COLO668 (cell line): ENCODE measurements at regions not wholly inside any gene's neighbourhood (a gene's known extent, or its start where the extent isn't known, plus 50 kb on each side); places are given as distances from the start of the nearest gene placed in this dataset.
A peak's percentile ranks its signal among the peaks of the same experiment; 100 is the strongest.

Experiments used
- DNase-seq: peaks from one replicate; lab custom pipeline; 2025; ENCODE audit not compliant: unreplicated experiment; lab: John Stamatoyannopoulos, UW

DNA sequence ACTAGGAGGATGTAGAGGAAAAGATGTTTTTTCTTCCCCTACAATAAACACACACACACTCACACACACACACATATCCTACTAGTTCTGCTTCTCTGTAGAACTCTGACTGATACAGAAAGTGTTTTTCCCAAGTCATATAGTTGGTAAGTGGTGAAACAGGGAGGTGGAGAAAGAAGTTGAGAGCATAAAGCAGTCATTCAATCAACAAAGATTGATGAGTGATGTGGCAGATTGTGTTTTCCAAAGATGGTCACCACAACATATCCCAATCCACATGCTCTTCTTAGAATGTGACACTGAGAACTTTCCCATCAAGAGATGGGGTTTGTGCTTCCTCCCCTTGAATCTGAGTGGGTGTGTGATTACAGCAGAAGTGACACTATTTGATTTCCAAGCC, 123.4 kb upstream of the ATP6AP2 start:
- DNase-seq: no peak

- no peak for DNase-seq
Observed at GRCh38 chrX:40452031-40452430, 128.7 kb upstream of the ATP6AP2 start.

DNA sequence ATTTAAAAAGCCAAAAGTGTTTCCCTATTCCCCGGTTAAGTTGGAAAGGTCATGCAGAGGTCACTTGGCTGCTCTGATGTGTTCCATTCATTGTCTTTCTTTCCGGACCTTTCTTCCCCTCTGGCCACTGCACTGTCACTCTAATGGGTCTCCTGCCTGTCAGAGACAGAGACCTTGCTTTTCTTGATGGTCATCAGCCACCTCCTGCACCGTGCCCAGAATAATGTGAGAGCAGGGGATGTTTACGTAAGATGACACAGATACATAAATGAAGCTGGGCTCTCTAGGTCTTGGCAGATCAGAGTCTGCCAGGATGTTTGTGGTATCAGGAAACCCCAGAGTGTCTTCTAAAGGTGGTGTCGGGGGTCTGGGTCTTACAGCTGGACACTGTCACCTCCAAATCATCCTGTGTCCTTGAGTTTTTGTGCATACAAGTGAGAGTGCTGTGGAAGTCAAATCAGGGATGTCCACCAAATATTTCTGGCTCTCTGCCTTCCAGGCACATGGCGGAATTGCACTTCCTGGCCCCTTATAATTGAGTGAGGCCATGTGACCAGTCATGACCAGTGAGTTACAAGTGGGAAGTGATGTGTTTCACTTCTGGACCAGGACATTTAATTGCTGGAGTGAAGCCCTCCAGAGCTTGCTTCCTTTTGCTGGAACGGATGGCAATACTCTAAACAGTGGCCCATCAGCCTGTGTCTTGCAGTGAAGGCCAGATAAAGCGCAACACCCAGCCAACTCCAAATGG, 130.6 kb upstream of the ATP6AP2 start:
- no peak for DNase-seq

GRCh38 chrX:40449396-40449795, 131.4 kb upstream of the ATP6AP2 start:
- DNase-seq: no peak

DNA sequence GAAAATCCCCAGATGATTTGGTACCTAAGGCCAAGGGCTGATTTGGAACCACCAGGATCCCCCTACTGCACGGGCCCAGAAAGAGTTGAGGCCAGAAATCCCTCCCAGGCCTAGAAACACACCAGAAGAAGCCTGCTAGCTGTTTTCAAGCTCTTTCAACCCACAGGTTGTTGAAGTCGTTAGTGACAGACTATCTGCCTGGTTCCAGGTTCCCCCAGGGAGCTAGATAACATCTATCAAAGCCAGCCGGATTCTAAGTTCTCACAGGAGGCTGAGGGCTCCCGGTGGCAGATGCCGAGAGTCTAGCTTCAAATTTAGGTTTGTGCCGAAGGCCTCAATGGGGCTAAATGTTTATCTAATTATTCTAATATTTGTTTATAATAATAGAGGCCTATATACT, 132.0 kb upstream of the ATP6AP2 start:
- DNase-seq: no peak

DNA sequence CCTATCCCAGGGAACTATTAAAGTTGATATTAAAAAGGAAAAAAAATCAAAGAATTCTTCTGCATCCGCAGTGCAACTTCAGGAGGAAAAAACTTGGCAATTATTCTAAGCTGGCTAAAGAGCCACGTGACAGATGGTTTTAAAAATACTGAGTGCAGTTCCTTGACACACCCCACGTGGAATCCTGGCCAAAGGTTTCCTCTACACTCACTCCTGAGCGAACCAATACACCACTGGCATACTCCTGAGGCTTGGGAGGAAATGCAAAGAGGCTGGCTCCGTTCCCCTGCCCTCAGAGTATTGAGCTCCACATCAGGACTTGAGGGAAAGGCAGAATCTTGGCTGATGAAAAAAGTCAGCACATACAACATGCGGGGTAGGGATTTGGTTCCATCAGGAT, 133.8 kb upstream of the ATP6AP2 start:
- DNase-seq: no peak

DNA sequence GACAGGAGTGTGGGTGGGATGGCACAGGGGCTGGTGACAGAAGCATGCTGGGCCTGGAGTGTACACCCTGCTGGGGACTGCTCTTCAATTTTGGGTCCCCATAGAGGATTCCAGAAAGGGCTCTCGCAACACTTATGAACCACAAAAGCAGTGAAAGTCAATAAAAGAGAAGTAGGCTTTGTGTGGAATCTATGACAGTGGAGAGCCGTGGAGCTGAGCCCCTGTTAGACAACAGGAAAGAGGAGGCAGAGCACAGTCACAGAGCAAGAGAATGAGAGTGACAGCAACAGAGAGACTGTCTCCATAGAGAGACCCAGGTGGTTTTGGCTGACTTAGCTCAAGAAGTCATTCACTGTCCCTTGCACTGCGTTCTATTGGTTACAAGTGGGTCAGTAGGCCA, 135.1 kb upstream of the ATP6AP2 start:
- DNase-seq: no peak

DNA sequence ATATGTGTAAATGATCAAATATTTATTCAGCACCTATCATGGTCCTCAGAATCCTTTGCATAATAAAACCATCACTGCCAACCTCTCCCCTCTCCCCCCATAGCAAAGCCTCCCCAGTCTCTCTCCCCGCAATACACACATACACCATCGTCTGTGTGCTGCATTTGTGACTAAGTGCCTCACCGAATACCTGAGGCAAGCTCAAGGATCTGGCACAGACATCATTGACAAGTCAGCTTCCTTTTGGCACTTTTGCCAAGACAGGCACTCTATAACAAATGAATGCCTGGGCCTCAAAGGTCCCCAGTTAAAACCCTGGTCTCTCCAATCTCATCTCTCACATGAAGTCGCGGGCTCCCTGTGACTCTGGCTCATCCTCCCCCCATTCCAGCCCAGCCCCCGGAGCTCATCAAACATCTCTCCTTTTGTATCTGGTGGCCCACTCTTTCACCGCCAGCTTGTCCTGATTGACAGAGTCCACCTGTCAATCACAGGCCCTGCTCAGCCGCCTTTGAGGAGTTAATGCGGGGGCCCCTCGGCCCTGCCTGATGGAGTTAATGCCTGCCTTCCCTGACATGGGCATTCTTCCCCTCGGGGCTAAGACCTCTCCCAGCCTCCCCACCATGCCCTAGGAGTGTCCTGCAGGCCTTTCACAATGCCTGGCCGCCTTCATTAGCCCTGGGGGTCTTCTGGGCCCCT, 135.8 kb upstream of the ATP6AP2 start:
- no peak for DNase-seq

- no peak for DNase-seq
Observed at GRCh38 chrX:40444133-40444532, 136.6 kb upstream of the ATP6AP2 start.

DNA sequence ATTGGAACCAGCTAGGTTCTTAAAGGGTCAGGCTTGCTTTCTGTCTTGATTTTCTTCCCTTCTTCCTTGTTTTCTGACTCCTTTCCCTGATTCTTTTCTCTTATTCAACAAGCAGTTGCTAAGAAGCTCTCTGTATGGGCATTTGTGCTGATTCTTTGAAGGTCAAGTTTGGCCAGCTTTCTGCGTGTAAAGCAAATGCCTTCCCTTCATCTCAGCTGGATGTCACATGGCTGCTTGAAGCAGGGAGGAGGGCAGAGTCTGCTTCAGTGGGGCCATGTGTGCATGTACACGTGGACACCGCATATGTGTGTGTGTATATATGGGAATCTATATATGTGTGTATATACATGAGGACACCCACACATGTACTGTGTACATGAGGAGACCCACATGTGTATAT, 139.9 kb upstream of the ATP6AP2 start:
- DNase-seq: no peak

DNA sequence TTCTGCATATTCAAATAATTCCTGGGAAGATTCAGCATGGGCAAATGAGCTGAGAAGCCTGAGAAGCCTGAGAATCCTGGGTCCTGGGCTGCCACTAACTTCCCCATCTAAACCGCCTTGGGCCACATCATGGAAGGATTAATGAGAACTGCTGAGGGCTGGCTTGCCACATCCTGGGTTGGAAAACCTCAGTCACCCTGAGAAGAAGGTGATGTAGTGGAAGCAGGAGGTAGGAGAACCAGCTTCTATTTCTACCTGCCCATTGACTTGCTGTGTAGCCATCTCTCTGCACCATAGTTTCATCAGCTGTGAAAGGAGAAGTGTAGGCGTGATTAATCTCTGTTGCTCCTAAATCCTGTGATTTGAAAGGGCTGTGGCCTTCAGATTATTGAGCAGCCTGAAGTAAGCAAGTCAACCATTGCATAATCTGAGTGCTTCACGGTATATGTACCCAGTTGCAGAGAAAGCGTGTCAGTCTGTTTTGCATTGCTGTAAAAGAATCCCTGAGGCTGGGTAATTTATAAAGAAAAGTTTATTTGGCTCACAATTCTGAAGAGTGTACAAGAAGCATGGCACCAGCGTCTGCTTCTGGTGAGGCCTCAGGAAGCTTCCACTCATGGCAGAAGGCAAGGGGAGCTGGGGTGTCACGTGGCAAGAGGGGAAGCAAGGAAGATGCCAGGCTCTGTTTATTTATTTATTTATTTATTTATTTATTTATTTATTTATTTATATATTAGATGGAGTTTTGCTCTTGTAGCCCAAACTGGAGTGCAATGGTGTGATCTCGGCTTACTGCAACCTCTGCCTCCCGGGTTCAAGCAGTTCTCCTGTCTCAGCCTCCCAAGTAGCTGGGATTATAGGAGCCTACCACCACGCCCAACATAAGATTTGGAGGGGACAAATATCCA, 140.9 kb upstream of the ATP6AP2 start:
- no peak for DNase-seq

GRCh38 chrX:40437348-40437747, 143.4 kb upstream of the ATP6AP2 start:
- no peak for DNase-seq

- DNase-seq: peak; percentile 4
Observed at GRCh38 chrX:40434947-40435346, 145.8 kb upstream of the ATP6AP2 start.

DNA sequence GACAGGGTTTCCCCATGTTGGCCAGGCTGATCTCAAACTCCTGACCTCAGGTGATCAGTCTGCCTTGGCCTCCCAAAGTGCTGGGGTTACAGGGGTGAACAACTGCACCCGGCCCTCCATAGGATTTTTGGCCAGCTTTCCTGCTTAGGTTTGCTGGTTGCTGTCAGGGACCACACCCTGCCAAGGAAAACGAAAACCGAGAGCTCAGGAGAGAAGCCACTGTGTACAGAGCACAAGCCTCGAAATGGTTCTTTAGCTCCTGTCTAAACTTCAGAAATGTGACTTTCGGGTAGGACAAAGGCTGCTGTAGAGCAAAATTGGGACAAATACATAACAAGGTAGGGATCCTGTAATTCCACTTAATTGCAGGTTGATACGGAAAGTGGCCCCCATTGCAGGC, 146.3 kb upstream of the ATP6AP2 start:
- DNase-seq: no peak

DNA sequence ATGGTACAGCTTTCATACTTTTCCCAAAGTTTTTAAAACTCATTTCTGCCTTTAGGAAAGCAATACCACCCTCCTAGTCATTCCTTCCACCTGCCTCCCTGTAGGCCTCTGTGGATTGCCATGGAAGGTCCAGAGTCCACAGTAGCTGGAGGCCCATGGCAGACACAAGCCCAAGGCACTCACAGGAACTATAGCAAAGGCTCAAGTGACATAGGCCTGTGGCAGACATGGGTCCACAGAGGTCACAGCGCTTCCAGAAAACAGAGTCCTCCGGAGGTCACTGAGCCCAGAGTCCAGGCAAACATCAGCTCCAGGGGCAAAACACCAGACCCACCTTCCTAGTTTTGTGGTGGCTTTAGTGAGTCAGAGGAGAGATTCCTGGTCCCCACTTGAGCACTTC, 147.6 kb upstream of the ATP6AP2 start:
- no peak for DNase-seq

- no peak for DNase-seq
Observed at GRCh38 chrX:40424259-40424658, 156.5 kb upstream of the ATP6AP2 start.

DNA sequence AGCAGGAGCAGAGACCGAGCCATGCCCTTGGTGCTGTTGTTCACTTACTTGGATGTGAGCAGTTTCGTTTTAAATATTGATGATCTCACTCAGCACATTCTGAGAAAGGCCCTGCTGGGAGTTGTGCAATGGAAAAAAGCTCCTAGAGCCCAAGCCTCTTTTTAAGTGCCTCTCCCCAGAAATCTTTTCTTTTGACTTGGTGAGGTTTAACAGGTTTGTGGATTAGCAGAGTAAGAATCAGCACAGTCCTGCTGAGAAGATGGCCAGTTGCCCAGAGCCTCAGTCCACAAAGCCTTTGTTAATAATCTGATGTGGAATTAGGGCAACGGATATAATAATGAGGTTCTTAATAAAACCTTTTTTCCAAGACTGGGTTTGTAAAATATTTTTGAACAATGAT, 157.5 kb upstream of the ATP6AP2 start:
- no peak for DNase-seq

DNA sequence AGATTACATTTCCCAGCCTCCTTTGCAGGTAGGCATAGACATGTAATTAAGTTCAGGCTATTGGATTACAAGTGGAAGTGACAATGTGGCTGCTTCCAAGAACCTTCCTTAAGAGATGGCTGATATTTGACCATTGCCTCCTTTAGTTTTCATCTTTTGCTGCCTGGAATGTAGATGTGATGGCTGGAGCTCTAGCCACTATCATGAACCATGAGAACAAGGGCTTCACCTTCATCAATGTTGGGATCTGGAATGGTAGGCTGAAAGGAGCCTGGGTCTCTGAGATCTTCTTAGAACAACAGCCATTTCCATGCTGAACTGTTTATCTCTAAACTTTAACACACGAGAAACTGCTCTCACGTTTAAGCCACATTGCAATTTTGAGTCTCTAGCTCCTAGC, 158.7 kb upstream of the ATP6AP2 start:
- DNase-seq: no peak

DNA sequence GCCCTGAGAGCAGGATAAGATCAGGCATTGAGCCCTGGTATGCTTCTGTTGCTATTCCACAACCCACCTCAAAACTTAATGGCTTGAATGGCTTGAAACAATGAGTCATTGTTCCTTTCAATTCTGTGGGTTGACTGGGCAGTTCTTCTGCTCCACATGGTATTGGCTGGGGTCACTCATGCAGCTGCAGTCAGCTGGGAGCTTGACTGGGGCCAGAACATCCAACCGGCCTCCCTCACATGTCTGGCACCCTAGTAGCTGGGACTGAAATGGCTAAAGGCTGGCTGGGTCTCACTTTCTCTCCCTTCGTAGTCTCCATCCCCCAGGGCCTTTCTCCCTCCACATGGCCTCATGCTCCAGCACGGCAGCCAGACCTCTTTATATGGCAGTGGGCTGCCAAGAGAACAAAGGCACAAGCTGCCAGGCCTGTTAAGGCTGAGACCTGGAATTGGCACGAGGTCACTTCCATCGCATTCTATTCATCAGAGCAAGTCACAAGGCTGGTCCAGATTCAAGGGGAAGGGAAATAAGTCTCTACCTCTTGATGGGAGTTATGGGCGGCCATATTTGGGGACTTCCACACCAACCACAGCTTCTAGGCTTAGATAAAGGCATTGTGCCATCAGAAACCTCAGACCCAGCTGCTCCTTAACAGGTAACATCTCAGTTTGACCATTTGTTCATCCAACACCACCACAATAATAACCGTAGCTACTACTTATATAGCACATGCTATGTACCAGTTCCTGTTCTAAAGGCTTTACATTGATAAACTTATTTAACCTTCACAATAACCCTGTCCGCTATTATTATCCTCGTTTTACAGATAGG, 159.7 kb upstream of the ATP6AP2 start:
- no peak for DNase-seq

GRCh38 chrX:40418813-40419195, 162.0 kb upstream of the ATP6AP2 start:
- no peak for DNase-seq
